ENCODE measurements at regions not wholly inside any gene's neighbourhood (a gene's known extent, or its start where the extent isn't known, plus 50 kb on each side); places are given as distances from the start of the nearest gene placed in this dataset.

DNA sequence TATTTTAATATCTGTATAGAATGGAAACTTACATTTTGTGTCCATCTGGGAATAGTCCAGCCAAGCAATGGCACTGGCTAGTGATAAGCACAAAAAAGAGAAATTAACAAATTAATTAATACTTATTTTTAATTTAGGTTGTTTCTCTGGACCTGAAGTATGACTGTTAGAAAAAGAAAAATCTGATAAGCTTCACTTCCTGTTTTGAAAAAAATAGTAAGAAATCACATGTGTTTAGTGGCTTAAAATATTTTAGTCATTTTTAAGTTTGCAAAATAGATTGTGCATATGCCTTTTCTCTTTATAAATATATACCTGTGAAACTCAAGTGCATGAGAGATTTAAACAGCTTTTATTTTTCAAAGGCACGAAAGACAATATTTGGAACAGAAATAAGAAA is 50.1 kb upstream of the CREB5 start:
- TF ChIP-seq, protein P1, sequence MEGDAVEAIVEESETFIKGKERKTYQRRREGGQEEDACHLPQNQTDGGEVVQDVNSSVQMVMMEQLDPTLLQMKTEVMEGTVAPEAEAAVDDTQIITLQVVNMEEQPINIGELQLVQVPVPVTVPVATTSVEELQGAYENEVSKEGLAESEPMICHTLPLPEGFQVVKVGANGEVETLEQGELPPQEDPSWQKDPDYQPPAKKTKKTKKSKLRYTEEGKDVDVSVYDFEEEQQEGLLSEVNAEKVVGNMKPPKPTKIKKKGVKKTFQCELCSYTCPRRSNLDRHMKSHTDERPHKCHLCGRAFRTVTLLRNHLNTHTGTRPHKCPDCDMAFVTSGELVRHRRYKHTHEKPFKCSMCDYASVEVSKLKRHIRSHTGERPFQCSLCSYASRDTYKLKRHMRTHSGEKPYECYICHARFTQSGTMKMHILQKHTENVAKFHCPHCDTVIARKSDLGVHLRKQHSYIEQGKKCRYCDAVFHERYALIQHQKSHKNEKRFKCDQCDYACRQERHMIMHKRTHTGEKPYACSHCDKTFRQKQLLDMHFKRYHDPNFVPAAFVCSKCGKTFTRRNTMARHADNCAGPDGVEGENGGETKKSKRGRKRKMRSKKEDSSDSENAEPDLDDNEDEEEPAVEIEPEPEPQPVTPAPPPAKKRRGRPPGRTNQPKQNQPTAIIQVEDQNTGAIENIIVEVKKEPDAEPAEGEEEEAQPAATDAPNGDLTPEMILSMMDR (IDR thresholded peaks at IDR 0.05; ENCODE audit: insufficient read depth, missing control alignments), result no peak
- FAIRE-seq (no peak), DNase-seq (ENCODE audit: insufficient read length, low spot score) (no peak)
